HEK293T (cell line): ENCODE measurements at regions not wholly inside any gene's neighbourhood (a gene's known extent, or its start where the extent isn't known, plus 50 kb on each side); places are given as distances from the start of the nearest gene placed in this dataset.

Source experiments
- ARNT ChIP-seq: fragments of 450-650 bp; IDR thresholded peaks from 2 replicates; pipeline ENCODE4 v1.6.1; 2017; ENCODE audit warnings: mild to moderate bottlenecking
- BHLHE40 ChIP-seq: fragments of 450-650 bp; IDR thresholded peaks from 2 replicates; pipeline ENCODE4 v1.6.1; 2016; ENCODE audit warnings: mild to moderate bottlenecking, moderate library complexity, borderline replicate concordance
- FOXK2 ChIP-seq: fragments of 450-650 bp; IDR thresholded peaks from 2 replicates; pipeline ENCODE4 v1.6.1; 2016; ENCODE audit warnings: mild to moderate bottlenecking
- SUZ12 ChIP-seq: fragments of 450-650 bp; IDR thresholded peaks from 2 replicates; pipeline ENCODE4 v1.6.1; 2016; ENCODE audit warnings: mild to moderate bottlenecking
- TARDBP ChIP-seq: fragments of 450-650 bp; IDR thresholded peaks from 2 replicates; pipeline ENCODE4 v1.6.1; 2016
- ZNF384 ChIP-seq: fragments of 450-650 bp; IDR thresholded peaks from 2 replicates; pipeline ENCODE4 v1.6.1; 2016

- TF ChIP-seq TARDBP (no peak), BHLHE40 (no peak), ZNF384 (no peak), SUZ12 (no peak), FOXK2 (no peak), ARNT (no peak)
Observed at GRCh38 chr4:71133491-71133890, 140.0 kb downstream of the DCK start.
